ENCODE measurements at regions not wholly inside any gene's neighbourhood (a gene's known extent, or its start where the extent isn't known, plus 50 kb on each side); places are given as distances from the start of the nearest gene placed in this dataset.
"Not testable (repeated sequence)": the region's sequence is repeated elsewhere in the genome, so short reads cannot be mapped to it uniquely, and the experiment has no call there.

DNA sequence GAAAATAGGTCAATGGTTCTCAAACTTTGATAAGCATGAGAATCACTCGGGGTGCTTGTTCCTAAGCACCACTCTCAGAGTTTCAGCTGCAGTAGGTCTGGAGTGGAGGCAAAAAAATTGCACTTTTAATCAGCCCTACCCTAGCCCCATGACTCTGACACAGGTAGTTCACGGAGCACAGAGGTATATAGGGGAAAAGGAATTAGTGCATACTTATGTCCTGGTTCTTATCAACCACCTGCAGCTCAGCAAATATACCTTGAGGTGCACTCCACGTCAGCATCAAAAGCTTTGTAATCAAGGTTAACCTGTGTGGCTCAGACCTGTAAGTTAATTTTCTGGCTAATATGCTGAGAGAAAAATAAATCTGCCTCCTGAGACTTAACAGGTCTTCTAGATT is 138.8 kb upstream of the HMGN3 start:
- no peak overlapping the region for H3K4me3 ChIP-seq (ENCODE audit: control insufficient read depth, low read depth, low read length)
- no peak for TF ChIP-seq CTCF (conservative IDR thresholded peaks at IDR 0.05; ENCODE audit: control insufficient read depth, insufficient read depth, low read depth, low read length)

GRCh38 chr6:79372757-79373156 is 138.3 kb upstream of the HMGN3 start:
- no peak for TF ChIP-seq CTCF (conservative IDR thresholded peaks at IDR 0.05; ENCODE audit: control insufficient read depth, insufficient read depth, low read depth, low read length)
- H3K4me3 ChIP-seq (ENCODE audit: control insufficient read depth, low read depth, low read length), result no peak overlapping the region
- no peak for DNase-seq (ENCODE audit: low read depth)

More for the DNA sequence above, 138.8 kb upstream of the HMGN3 start:
- no peak for DNase-seq (ENCODE audit: low read depth)

DNA sequence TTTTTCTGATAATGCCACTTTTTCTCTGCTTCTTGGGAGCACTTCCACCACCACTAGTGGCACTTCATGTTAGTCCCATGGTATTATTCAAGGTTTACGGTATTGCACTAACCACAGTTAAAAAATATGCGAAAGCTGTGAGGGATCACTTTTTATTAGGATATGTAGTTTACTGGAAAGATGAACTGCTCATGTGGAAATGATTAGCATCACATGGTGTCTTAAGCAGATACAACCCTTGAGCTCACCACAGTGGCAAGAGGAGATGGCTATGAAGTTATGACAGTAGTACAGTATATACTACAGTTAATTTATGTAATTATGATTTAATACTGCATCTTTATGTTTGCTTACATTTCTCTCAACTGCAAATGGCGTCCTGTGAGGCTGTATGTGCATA is 134.5 kb upstream of the HMGN3 start:
- H3K4me3 ChIP-seq (ENCODE audit: control insufficient read depth, low read depth, low read length), result no peak overlapping the region
- no peak for TF ChIP-seq CTCF (conservative IDR thresholded peaks at IDR 0.05; ENCODE audit: control insufficient read depth, insufficient read depth, low read depth, low read length)
- peak; percentile 1 for DNase-seq (ENCODE audit: low read depth)

GRCh38 chr6:79363441-79363840 is 129.0 kb upstream of the HMGN3 start:
- H3K4me3 ChIP-seq (ENCODE audit: control insufficient read depth, low read depth, low read length); DNase-seq (ENCODE audit: low read depth): not testable (repeated sequence)

DNA sequence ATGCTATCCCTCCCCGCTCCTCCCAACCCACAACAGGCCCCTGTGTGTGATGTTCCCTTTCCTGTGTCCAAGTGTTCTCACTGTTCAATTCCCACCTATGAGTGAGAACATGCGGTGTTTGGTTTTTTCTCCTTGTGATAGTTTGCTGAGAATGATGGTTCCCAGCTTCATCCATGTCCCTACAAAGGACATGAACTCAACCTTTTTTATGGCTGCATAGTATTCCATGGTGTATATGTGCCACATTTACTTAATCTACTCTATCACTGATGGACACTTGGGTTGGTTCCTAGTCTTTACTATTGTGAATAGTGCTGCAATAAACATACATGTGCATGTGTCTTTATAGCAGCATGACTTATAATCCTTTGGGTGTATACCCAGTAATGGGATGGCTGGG is 126.6 kb upstream of the HMGN3 start:
- not testable (repeated sequence) for H3K4me3 ChIP-seq (ENCODE audit: control insufficient read depth, low read depth, low read length); DNase-seq (ENCODE audit: low read depth)

DNA sequence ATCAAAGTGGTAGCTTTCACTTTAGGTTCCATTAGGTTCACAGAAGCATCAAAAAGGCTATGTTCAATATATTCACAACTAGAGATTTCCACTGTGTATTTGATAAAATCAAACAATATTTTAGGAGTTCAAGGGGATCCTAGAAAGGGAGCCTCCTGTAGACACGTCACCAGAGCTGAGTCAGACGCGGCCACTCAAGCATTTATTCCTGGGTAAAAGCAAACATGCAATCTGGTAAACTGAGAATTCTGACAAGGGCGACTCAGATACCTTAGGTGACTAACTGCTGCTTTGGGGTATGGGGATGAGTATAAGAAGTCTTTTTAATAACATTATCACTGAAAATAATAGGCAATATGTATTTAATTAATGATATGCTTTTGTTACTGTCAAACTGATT is 118.7 kb upstream of the HMGN3 start:
- H3K4me3 ChIP-seq (ENCODE audit: control insufficient read depth, low read depth, low read length), result no peak overlapping the region
- no peak for TF ChIP-seq CTCF (conservative IDR thresholded peaks at IDR 0.05; ENCODE audit: control insufficient read depth, insufficient read depth, low read depth, low read length)
- DNase-seq (ENCODE audit: low read depth), result peak; percentile 34

DNA sequence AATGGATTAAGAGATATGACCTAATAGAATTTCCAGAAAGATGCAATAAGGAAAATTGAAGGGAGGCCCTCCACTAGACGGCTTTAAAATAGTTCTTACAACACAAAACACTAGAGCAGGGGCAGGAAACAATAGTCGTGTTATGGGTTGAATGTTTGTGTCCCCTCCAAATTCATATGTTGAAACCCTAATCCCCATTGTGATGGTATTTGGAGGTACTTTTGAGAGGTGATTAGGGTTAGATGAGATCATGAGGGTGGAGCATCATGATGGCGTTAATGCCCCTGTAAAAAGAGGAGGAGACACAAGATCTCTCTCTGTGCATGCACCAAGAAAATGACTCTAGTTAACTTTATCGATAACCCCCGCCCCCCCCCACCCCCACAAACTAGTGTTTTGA is 104.0 kb upstream of the HMGN3 start:
- no peak overlapping the region for H3K4me3 ChIP-seq (ENCODE audit: control insufficient read depth, low read depth, low read length)
- no peak for TF ChIP-seq CTCF (conservative IDR thresholded peaks at IDR 0.05; ENCODE audit: control insufficient read depth, insufficient read depth, low read depth, low read length)
- DNase-seq (ENCODE audit: low read depth), result no peak

- DNase-seq (ENCODE audit: low read depth), result peak; percentile 24
- TF ChIP-seq CTCF (conservative IDR thresholded peaks at IDR 0.05; ENCODE audit: control insufficient read depth, insufficient read depth, low read depth, low read length), result no peak
- H3K4me3 ChIP-seq (ENCODE audit: control insufficient read depth, low read depth, low read length), result no peak overlapping the region
Measured at GRCh38 chr6:79335133-79335674, 100.7 kb upstream of the HMGN3 start.

Measured in fibroblast of mammary gland (primary cell).